ENCODE measurements at regions not wholly inside any gene's neighbourhood (a gene's known extent, or its start where the extent isn't known, plus 50 kb on each side); places are given as distances from the start of the nearest gene placed in this dataset.

- no peak for DNase-seq (ENCODE audit: low read depth)
These were observed 205.9 kb downstream of the IKZF2 start for GRCh38 chr2:212945526-212945925.

DNA sequence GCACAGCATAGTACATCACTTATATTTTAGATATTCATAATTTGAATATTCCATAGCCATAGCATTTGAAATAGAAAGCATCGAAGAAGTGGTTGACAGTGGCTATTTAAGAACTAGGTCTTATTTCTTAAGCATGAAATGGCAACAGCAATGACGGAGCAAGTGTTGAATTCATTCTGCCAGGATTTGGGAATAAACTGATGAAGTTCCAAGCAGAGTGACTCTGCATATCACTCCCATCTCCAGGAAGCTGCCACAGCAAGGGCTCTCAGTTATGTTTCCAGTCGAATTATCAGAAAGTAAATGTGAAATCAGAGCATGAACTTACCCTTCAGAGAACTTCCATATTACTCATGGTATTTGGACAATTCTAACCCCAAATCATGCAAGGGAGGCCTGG, 208.1 kb downstream of the IKZF2 start:
- no peak for DNase-seq (ENCODE audit: low read depth)

- DNase-seq (ENCODE audit: low read depth): no peak
These were observed 210.1 kb downstream of the IKZF2 start for GRCh38 chr2:212941361-212941760.

- DNase-seq (ENCODE audit: low read depth): peak; percentile 66
These were observed 210.6 kb downstream of the IKZF2 start for GRCh38 chr2:212940816-212941215.

DNA sequence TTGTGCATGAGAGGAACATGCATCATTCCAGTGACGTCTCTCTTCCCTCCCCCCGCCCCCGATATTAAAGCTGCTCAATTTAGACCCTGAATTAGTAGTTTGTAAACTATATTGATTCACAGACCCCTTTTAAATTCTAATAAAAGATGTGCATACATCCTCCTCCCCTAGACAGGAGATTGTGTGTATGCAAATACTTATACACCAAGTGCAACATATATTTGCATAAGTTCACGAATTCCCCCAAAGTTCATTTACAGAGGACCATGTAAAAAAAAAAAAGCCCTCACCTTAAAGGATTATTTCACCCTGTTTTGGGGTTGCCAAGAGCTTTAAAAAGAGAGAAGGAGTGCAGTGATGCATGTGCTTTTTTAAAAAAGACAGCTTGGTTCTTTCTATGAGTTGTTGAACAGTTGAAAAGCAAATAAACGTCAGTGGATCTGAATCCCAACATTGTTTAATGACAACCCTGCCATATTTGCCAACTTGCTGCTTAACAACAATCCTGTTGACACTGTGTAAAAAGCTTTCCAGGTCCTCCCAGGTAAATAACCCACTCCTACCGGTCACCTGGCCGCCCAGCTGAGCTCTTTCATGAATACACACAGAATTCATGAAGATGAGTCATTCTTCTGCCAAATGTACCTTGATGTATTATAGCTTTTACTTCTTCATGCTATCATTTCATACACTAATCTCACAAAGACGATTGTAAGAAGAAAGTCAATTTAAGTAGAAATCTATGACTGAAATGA, 211.5 kb downstream of the IKZF2 start:
- DNase-seq (ENCODE audit: low read depth): no peak

GRCh38 chr2:212938144-212938793, 213.1 kb downstream of the IKZF2 start:
- DNase-seq (ENCODE audit: low read depth): no peak

GRCh38 chr2:212936572-212936971, 214.8 kb downstream of the IKZF2 start:
- no peak for DNase-seq (ENCODE audit: low read depth)

- DNase-seq (ENCODE audit: low read depth): no peak
These were observed 215.7 kb downstream of the IKZF2 start for GRCh38 chr2:212935752-212936151.

GRCh38 chr2:212931271-212931670, 220.1 kb downstream of the IKZF2 start:
- no peak for DNase-seq (ENCODE audit: low read depth)

GRCh38 chr2:212930556-212931260, 220.7 kb downstream of the IKZF2 start:
- DNase-seq (ENCODE audit: low read depth): no peak

- no peak for DNase-seq (ENCODE audit: low read depth)
These were observed 221.4 kb downstream of the IKZF2 start for GRCh38 chr2:212929971-212930370.

DNA sequence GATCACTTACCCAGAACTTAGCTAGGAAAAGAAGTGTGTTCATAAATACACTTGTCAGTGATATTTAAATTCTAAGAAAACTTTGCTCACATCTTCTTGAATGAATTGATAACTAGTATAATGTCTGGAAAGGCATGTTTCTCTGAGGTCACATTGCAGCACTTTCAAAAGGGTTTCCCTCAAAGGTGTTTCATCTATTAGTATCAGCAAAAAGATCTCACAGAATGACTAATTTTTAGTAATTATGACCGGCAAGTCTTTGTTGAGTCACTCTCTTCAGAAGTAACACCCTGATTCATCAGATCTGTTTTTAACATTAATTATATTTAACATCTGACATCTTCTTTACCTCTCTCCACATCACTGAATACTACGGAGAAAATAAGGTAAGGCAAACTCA, 222.3 kb downstream of the IKZF2 start:
- no peak for DNase-seq (ENCODE audit: low read depth)

DNA sequence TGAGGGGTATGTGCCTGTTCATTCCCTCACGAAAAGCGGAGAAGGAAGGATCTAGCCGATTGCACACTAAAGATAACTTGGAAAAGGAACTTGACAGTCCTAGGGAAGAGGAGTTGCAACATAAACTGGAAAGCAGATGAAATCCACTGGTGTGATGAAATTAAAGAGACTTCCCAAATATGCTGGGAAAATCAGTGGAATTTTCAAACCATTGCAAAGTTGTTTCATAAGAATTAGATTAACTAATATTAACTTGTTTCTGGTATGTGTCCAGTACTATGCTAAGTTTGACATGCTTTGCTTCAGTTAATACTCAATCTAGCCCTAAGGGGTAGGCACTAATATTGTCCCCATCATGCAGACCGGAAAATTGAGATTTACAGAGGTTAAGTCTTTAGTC, 222.7 kb downstream of the IKZF2 start:
- peak; percentile 21 for DNase-seq (ENCODE audit: low read depth)

DNA sequence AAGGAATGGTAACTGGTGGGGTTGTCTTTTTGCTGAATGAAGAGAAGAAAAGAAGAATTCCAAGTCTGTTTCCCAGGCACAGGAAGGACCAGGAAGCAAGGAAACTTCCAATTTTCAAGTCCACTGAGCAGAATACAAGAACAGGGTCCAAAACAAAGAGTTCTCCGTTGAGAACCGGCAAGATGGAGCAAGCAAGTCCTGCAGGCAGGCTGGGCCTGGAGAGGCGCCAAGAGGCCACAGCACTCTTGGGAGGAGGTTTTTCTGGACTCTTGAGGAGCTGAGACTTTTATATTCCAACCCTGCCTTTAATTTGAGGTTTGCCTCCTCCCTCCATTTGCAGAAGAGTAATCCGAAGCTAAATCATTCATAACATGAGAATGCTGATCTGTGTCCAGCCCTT, 224.5 kb downstream of the IKZF2 start:
- peak; percentile 27 for DNase-seq (ENCODE audit: low read depth)

GRCh38 chr2:212923393-212923792, 228.0 kb downstream of the IKZF2 start:
- peak; percentile 34 for DNase-seq (ENCODE audit: low read depth)

DNA sequence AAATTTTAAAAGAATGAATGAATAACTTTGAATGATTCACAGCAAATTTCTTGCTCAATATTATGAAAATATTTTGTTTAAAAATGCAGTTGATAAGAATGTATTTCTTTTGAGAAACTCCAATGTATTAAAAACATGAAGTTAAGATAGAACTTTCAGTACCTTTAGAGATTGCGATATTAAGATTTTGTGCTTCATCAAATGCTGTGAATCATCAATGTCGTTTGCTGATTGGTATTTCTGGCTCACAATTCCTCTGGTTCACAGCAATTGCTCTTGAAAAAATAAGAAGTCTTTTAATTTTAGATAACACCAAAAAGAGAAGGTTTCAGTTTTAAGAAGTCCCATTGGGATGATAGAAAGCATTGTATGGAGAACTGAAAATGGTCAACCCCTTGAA, 228.7 kb downstream of the IKZF2 start:
- peak; percentile 71 for DNase-seq (ENCODE audit: low read depth)

- DNase-seq (ENCODE audit: low read depth): no peak
These were observed 229.7 kb downstream of the IKZF2 start for GRCh38 chr2:212921711-212922110.

GRCh38 chr2:212921061-212921460, 230.4 kb downstream of the IKZF2 start:
- DNase-seq (ENCODE audit: low read depth): no peak

DNA sequence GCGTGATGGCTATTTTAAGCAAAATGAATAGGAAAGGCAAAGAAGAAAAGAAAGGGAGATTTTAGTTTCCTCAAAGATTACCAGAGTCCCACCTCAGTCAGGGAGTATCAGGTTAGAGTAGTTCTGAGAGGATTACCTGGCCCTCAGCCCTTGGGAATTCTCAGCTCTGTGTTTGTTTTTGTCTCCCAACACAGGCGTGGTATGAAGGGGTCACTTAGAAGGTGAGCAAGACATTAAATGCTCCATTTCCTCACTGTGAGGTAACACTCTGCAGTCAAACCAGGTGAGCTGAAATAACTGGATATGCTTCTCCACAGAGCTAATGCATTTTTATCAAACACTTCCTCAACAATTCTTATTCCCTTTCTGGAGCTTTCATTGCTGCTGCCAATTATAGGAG, 232.2 kb downstream of the IKZF2 start:
- DNase-seq (ENCODE audit: low read depth): no peak

DNA sequence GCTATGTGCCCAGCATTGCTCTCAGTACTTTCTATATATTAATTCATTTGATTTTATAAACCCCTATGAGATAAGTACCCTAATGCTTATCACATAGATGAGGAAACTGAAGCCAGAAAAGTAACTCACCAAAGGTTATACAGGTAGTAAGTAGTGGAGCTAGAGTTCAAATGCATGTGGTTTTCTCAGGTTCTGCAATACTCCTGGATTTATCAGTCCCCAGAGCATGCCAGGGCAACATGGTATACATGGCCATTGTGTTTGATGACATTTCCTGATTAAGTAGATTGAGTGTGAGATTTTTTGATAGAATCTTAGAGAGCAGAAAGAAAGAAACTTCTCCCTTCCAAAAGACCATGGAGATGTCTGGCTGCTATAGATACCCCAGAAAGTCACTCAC, 233.1 kb downstream of the IKZF2 start:
- DNase-seq (ENCODE audit: low read depth): no peak

GRCh38 chr2:212915121-212915782, 236.2 kb downstream of the IKZF2 start:
- peak; percentile 45 for DNase-seq (ENCODE audit: low read depth)

- no peak for DNase-seq (ENCODE audit: low read depth)
These were observed 237.0 kb downstream of the IKZF2 start for GRCh38 chr2:212914392-212914791.
